ENCODE measurements at regions not wholly inside any gene's neighbourhood (a gene's known extent, or its start where the extent isn't known, plus 50 kb on each side); places are given as distances from the start of the nearest gene placed in this dataset.

GRCh38 chr21:23308741-23309140 lies 2298.5 kb downstream of the MRPL39 start:
- TF ChIP-seq EP300 (IDR thresholded peaks at IDR 0.05) (no peak), CTCF (IDR thresholded peaks at IDR 0.05) (no peak), POLR2A (IDR thresholded peaks at IDR 0.05) (no peak)
- no peaks in the 10 kb centered on the region for H3K4me1 ChIP-seq (ENCODE audit: insufficient read depth)
- no peak overlapping the region for H3K4me3 ChIP-seq
- 29 to 42% (median 30%) methylated on average over 1 of the region's 1 CpG for WGBS, 3 donors
- H3K36me3 ChIP-seq, result no peaks in the 10 kb centered on the region
- intact Hi-C loops (cut with DNase I), result no loop called here
- H3K27me3 ChIP-seq, result no peaks in the 10 kb centered on the region
- no peak for DNase-seq
- H3K9me3 ChIP-seq, result no peaks in the 10 kb centered on the region
- no peak overlapping the region for H3K27ac ChIP-seq

GRCh38 chr21:23307065-23307464 lies 2300.2 kb downstream of the MRPL39 start:
- Histone ChIP-seq H3K27ac (no peak overlapping the region), H3K27me3 (no peaks in the 10 kb centered on the region), H3K9me3 (no peaks in the 10 kb centered on the region), H3K4me3 (no peak overlapping the region), H3K4me1 (ENCODE audit: insufficient read depth) (no peaks in the 10 kb centered on the region), H3K36me3 (no peaks in the 10 kb centered on the region)
- intact Hi-C loops (cut with DNase I), result no loop called here
- no peak for TF ChIP-seq CTCF (IDR thresholded peaks at IDR 0.05)
- no peak for TF ChIP-seq POLR2A (IDR thresholded peaks at IDR 0.05)
- no peak for TF ChIP-seq EP300 (IDR thresholded peaks at IDR 0.05)
- DNase-seq, result no peak
- WGBS, 3 donors, result 0 to 49% (median 0%) methylated on average over 1 of the region's 1 CpG

GRCh38 chr21:23292292-23292691 lies 2294.1 kb downstream of the NCAM2 start:
- H3K9me3 ChIP-seq, result no peaks in the 10 kb centered on the region
- no peaks in the 10 kb centered on the region for H3K27me3 ChIP-seq
- no peaks in the 10 kb centered on the region for H3K36me3 ChIP-seq
- DNase-seq, result no peak
- no peaks in the 10 kb centered on the region for H3K4me1 ChIP-seq (ENCODE audit: insufficient read depth)
- 72 to 85% (median 82%) methylated on average over 3 of the region's 3 CpGs for WGBS, 3 donors
- no peak for TF ChIP-seq CTCF (IDR thresholded peaks at IDR 0.05)
- TF ChIP-seq EP300 (IDR thresholded peaks at IDR 0.05), result no peak
- TF ChIP-seq POLR2A (IDR thresholded peaks at IDR 0.05), result no peak
- intact Hi-C loops (cut with DNase I), result no loop called here
- no peak overlapping the region for H3K4me3 ChIP-seq
- no peak overlapping the region for H3K27ac ChIP-seq

- no peak overlapping the region for H3K27ac ChIP-seq
- intact Hi-C loops (cut with DNase I), result no loop called here
- WGBS, 3 donors, result 85 to 90% (median 87%) methylated on average over 2 of the region's 2 CpGs
Observed at GRCh38 chr21:23281917-23282316, 2283.7 kb downstream of the NCAM2 start.

More at GRCh38 chr21:23281917-23282316, 2283.7 kb downstream of the NCAM2 start:
- Histone ChIP-seq H3K27me3 (no peaks in the 10 kb centered on the region), H3K9me3 (no peaks in the 10 kb centered on the region), H3K4me1 (ENCODE audit: insufficient read depth) (no peaks in the 10 kb centered on the region), H3K36me3 (no peaks in the 10 kb centered on the region), H3K4me3 (no peak overlapping the region)
- DNase-seq, result no peak
- no peak for TF ChIP-seq CTCF (IDR thresholded peaks at IDR 0.05)
- TF ChIP-seq POLR2A (IDR thresholded peaks at IDR 0.05), result no peak
- TF ChIP-seq EP300 (IDR thresholded peaks at IDR 0.05), result no peak
